HL-60 (cell line): ENCODE measurements at regions not wholly inside any gene's neighbourhood (a gene's known extent, or its start where the extent isn't known, plus 50 kb on each side); places are given as distances from the start of the nearest gene placed in this dataset.

ENCODE experiments used
- DNase-seq, 2 experiments: peaks; one replicate each; pipeline ENCODE4 v3.0.0-alpha.2; 2010 to 2020; ENCODE audit warnings: low read depth in 1 of 2, low spot score in 1 of 2
- H3K27ac ChIP-seq: fragments of 250-450 bp; sonication (Bioruptor Pico); replicated peaks from 2 replicates; pipeline ENCODE4 v1.5.1; 2020; ENCODE audit warnings: mild to moderate bottlenecking, moderate library complexity
- H3K27me3 ChIP-seq: fragments of 250-450 bp; sonication (Bioruptor Pico); 2 replicates; pipeline ENCODE4 v1.5.1; 2021; ENCODE audit warnings: mild to moderate bottlenecking, moderate library complexity; ENCODE audit not compliant: insufficient read depth, poor library complexity, severe bottlenecking
- H3K4me3 ChIP-seq: replicated peaks from 2 replicates; pipeline ENCODE4 v1.5.1; 2011; ENCODE audit warnings: mild to moderate bottlenecking, control low read depth, low read length; ENCODE audit not compliant: insufficient read depth
- CTCF ChIP-seq: IDR thresholded peaks from one replicate; pipeline ENCODE4 v1.5.1; 2011; ENCODE audit warnings: low read length, control low read depth, inconsistent platforms; ENCODE audit not compliant: insufficient read depth
- GABPA ChIP-seq: IDR thresholded peaks from 2 replicates; pipeline ENCODE4 v1.6.1; 2012; ENCODE audit warnings: low read depth
- POLR2AphosphoS5 ChIP-seq: IDR thresholded peaks from 2 replicates; pipeline ENCODE4 v1.6.1; 2012; ENCODE audit warnings: low read depth
- SPI1 ChIP-seq: IDR thresholded peaks from 2 replicates; pipeline ENCODE4 v1.6.1; 2012; ENCODE audit warnings: low read depth, mild to moderate bottlenecking, borderline replicate concordance
- TF ChIP-seq, protein P1 (sequence below): IDR thresholded peaks from 2 replicates; pipeline ENCODE4 v1.6.1; 2012; ENCODE audit warnings: low read depth; ENCODE audit not compliant: insufficient replicate concordance

DNA sequence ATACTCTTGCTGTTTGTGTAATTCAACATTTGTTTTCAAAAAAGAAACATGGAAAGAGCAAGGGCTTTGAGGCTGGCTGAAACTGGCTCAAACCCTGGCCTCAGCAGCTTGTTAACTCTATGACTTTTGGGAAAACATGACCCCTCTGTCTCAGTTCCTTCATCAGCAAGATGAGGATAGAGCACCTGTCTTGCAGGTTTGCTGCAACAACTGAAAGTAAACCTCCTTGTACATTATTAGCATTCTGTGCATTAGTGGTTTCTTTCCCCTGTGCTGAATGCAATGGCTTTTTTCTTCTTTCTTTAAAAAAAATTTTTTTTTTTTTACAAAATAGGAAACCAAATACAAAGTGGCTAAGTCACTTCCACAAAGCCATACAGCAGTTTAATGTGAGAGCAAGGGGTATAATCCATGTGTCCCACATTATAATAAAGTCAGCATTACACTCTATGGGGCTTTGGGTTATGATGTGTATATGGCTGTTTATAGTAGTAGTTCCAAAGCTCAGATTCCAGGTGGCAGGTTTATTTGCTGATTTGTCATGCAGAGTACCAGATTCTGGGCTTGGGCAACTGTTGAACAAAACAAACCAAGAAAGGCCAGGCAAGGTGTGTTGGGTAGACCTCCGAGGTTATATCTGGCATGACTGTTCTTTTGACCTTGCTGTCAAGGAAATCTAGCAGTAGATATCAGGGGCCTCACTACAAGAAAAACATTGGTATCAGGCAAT lies 194.5 kb upstream of the CNOT2 start:
- no peak for DNase-seq
- Histone ChIP-seq H3K27me3 (no peaks in the 10 kb centered on the region), H3K4me3 (no peak overlapping the region), H3K27ac (no peak overlapping the region)
- TF ChIP-seq CTCF: no peak
- TF ChIP-seq, protein P1, sequence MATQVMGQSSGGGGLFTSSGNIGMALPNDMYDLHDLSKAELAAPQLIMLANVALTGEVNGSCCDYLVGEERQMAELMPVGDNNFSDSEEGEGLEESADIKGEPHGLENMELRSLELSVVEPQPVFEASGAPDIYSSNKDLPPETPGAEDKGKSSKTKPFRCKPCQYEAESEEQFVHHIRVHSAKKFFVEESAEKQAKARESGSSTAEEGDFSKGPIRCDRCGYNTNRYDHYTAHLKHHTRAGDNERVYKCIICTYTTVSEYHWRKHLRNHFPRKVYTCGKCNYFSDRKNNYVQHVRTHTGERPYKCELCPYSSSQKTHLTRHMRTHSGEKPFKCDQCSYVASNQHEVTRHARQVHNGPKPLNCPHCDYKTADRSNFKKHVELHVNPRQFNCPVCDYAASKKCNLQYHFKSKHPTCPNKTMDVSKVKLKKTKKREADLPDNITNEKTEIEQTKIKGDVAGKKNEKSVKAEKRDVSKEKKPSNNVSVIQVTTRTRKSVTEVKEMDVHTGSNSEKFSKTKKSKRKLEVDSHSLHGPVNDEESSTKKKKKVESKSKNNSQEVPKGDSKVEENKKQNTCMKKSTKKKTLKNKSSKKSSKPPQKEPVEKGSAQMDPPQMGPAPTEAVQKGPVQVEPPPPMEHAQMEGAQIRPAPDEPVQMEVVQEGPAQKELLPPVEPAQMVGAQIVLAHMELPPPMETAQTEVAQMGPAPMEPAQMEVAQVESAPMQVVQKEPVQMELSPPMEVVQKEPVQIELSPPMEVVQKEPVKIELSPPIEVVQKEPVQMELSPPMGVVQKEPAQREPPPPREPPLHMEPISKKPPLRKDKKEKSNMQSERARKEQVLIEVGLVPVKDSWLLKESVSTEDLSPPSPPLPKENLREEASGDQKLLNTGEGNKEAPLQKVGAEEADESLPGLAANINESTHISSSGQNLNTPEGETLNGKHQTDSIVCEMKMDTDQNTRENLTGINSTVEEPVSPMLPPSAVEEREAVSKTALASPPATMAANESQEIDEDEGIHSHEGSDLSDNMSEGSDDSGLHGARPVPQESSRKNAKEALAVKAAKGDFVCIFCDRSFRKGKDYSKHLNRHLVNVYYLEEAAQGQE: no peak
- no peak for TF ChIP-seq GABPA
- no peak for TF ChIP-seq POLR2AphosphoS5
- TF ChIP-seq SPI1: no peak

DNA sequence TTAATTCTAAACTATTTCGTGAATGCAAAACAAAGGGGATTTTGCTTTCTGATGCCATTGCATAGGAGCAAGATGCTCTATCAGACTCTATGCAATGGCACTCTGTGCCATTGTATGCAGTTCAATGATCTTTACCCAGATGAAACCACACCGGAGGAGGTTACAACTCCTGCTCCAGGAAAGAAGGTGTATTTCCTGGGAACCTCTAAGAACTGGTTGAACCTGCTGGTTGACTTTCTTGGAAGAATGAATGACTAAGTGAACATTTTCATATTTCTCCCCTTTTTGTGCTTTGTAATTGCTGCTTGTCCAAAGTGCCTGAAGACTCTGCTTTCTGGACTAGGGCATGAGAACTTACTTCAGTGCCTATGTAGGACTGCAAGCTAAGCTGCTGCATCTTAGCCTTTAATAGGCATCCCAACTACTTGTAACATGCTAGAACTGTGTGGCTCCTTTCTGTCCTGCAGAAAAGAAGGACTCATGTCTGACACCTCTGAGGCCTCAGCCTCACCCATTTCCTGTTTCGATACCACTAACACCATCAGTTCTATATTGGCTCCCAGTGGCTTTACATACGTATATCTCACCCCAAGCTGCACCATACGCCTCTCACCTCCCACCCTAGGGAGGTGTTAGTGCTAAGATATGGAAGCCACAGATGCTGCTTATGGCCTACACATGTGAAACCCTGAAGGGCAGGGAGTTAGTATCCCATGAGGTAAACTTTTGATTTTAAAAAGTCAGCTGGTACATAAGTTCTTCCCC lies 193.5 kb upstream of the CNOT2 start:
- DNase-seq: peak in 1 of 2 experiments; percentile 9

More for the DNA sequence above, 193.5 kb upstream of the CNOT2 start:
- H3K27me3 ChIP-seq: no peaks in the 10 kb centered on the region
- TF ChIP-seq, protein P1: no peak
- TF ChIP-seq GABPA: no peak
- no peak for TF ChIP-seq CTCF
- TF ChIP-seq SPI1: no peak
- no peak for TF ChIP-seq POLR2AphosphoS5
- no peak overlapping the region for H3K27ac ChIP-seq
- no peak overlapping the region for H3K4me3 ChIP-seq
